Stimulated activated naive CD8-positive, alpha-beta T cell treated with anti-CD3 and anti-CD28 coated beads, Interleukin-15, Interleukin-2, amounts not matched to agents 100 ng/mL and 50 ng/mL, for 24 hours (primary cell): ENCODE measurements at regions not wholly inside any gene's neighbourhood (a gene's known extent, or its start where the extent isn't known, plus 50 kb on each side); places are given as distances from the start of the nearest gene placed in this dataset.

Experiments
- H3K27ac Mint-ChIP-seq: one replicate; pipeline ENCODE4 v1.8.0; 2021; ENCODE audit warnings: mild to moderate bottlenecking, mixed read lengths
- H3K27me3 Mint-ChIP-seq: one replicate; pipeline ENCODE4 v1.8.0; 2021; ENCODE audit warnings: mixed read lengths
- H3K36me3 Mint-ChIP-seq: one replicate; pipeline ENCODE4 v1.8.0; 2021; ENCODE audit warnings: low read depth, mixed read lengths
- H3K4me1 Mint-ChIP-seq: one replicate; pipeline ENCODE4 v1.8.0; 2021; ENCODE audit warnings: low read depth, mixed read lengths
- H3K4me3 Mint-ChIP-seq: one replicate; pipeline ENCODE4 v1.8.0; 2021; ENCODE audit warnings: mild to moderate bottlenecking, mixed read lengths
- H3K9me3 Mint-ChIP-seq: one replicate; pipeline ENCODE4 v1.8.0; 2021; ENCODE audit warnings: mixed read lengths

DNA sequence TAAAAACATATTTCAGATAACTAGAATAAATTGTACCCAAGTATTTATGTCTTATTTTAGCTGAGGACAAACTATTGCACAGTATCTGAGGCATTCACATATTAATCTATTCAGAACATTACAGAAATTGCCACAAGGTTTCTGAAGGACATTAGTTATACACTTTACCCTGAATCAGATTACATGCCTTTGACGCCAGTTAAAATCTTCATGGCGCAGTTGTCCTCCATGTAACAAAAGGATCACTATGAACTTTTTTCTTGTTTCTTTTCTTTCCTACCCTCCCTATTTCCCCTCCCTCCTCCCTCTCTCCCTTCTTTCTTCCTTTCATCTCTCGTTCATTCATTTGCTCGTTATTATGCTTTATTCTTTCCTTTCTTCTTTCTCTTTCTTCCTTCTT is 176.6 kb upstream of the KITLG start:
- Mint-ChIP-seq H3K4me3 (no peak overlapping the region), H3K36me3 (no peaks in the 10 kb centered on the region), H3K4me1 (no peaks in the 10 kb centered on the region), H3K9me3 (no peaks in the 10 kb centered on the region), H3K27ac (no peak overlapping the region), H3K27me3 (no peaks in the 10 kb centered on the region)

DNA sequence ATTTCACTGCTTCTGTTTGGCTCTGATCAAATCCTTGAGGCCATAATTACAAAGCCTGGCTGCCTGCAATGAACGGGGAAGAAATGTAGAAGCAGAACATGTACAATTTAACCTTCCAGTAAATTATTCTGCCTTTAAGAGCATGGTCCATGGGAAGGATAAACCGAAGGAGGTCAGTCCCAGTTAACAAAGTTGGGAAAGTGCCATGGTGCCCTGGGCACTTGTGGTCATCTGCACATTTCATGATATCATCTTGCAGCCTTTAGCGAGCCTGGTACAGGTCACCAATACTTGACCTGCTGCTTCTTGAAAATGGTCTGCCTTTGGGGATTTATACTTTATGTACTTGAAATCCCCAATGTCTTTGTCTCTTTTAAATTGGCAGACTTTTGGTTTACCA is 175.9 kb upstream of the KITLG start:
- H3K36me3 Mint-ChIP-seq = no peaks in the 10 kb centered on the region
- no peaks in the 10 kb centered on the region for H3K9me3 Mint-ChIP-seq
- H3K27ac Mint-ChIP-seq = no peak overlapping the region
- H3K4me1 Mint-ChIP-seq = no peaks in the 10 kb centered on the region
- no peaks in the 10 kb centered on the region for H3K27me3 Mint-ChIP-seq
- H3K4me3 Mint-ChIP-seq = no peak overlapping the region

- Mint-ChIP-seq H3K4me3 (no peak overlapping the region), H3K27ac (no peak overlapping the region), H3K36me3 (no peaks in the 10 kb centered on the region), H3K9me3 (no peaks in the 10 kb centered on the region), H3K4me1 (no peaks in the 10 kb centered on the region), H3K27me3 (no peaks in the 10 kb centered on the region)
Observed at GRCh38 chr12:88753707-88754106, 173.4 kb upstream of the KITLG start.

DNA sequence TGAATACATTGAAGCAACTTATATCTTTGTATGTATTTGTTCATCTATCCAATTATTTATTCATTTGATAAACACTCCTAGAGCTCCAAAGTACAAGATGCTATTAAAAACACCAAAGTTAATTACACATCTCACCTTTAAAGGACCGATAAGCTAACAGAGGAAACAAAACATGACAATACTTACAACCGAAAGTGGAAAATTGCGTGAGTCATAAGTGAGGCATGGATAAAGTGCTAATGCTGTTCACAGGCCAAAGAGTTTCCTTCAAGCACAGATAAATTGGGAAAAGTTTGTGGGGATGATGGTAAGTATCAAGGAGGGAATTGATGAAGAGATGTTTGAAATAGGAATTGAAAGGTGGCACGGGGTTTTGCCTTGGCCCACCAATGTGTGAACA is 172.8 kb upstream of the KITLG start:
- no peaks in the 10 kb centered on the region for H3K9me3 Mint-ChIP-seq
- H3K4me1 Mint-ChIP-seq = no peaks in the 10 kb centered on the region
- H3K27ac Mint-ChIP-seq = no peak overlapping the region
- no peaks in the 10 kb centered on the region for H3K36me3 Mint-ChIP-seq
- H3K27me3 Mint-ChIP-seq = no peaks in the 10 kb centered on the region
- H3K4me3 Mint-ChIP-seq = no peak overlapping the region

GRCh38 chr12:88752183-88752582 is 171.9 kb upstream of the KITLG start:
- H3K4me3 Mint-ChIP-seq = no peak overlapping the region
- no peaks in the 10 kb centered on the region for H3K36me3 Mint-ChIP-seq
- no peaks in the 10 kb centered on the region for H3K9me3 Mint-ChIP-seq
- H3K27ac Mint-ChIP-seq = no peak overlapping the region
- H3K27me3 Mint-ChIP-seq = no peaks in the 10 kb centered on the region
- H3K4me1 Mint-ChIP-seq = no peaks in the 10 kb centered on the region

DNA sequence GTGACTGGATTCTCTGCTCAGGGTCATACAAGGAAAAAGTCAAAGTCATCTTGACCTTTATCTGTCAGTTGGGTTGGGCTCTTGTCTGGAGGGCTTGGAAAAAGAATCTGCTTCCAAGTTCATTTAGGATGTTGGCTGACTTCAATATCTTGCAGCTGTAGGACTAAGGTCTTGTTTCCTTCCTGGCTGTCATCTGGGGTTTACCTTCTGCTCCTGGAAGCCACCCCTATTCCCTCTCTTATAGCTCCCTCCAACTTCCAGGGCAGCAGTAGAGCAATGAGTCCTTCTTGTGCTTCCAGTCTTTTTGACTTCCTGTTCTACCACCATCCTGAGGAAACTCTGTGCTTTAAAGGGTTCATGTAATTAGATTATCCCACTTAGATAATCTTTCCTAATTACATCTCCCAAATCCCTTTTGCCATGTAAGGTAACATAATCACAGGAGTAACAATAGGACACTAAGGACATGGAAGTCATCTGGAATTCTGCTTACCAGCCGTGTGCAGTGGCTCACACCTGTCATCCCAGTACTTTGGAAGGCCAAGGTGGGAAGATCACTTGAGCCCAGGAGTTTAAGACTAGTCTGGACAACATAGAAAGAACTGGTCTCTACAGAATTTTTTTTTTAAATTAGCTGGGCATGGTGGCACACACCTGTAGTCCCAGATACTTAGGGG is 170.7 kb upstream of the KITLG start:
- Mint-ChIP-seq H3K27me3 (no peaks in the 10 kb centered on the region), H3K9me3 (no peaks in the 10 kb centered on the region), H3K4me3 (no peak overlapping the region), H3K36me3 (no peaks in the 10 kb centered on the region), H3K4me1 (no peaks in the 10 kb centered on the region), H3K27ac (no peak overlapping the region)

GRCh38 chr12:88746386-88746785 is 166.1 kb upstream of the KITLG start:
- Mint-ChIP-seq H3K9me3 (no peaks in the 10 kb centered on the region), H3K4me3 (no peak overlapping the region), H3K36me3 (no peaks in the 10 kb centered on the region), H3K27ac (no peak overlapping the region), H3K27me3 (no peaks in the 10 kb centered on the region), H3K4me1 (no peaks in the 10 kb centered on the region)

DNA sequence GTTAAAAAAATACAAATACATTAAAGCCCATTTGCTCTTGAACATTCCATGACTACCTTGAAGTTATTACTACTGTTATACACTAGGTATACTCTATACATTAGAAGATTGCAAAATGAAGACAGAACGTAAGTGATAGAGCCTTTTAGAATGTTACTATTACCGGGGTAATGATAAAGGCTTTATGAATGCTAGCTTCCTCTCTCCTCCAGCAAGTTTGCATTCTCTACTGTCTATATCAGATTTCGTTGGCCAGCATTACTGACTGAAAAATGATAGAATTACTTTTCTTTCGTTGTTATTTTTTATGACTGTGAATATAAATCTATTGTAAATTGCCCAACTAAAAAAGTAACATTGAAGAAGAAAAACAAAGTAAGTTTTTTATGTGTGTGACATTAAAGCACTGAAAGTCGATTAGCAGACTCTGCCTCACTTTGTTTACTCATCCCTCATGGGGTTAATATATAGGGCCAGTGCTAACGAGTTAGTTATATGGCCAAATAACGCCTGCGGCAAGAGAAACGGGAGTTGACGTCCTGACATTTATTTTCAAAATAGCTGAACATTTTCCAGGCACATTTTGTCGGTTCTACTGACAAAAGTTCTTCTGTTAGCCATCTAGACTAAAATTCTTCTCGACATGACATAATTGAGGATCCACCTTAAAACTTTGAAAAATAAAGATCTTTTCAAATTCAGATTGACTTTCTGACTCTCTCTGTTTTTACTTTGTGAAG is 163.8 kb upstream of the KITLG start:
- no peaks in the 10 kb centered on the region for H3K27me3 Mint-ChIP-seq
- H3K4me1 Mint-ChIP-seq = no peaks in the 10 kb centered on the region
- H3K4me3 Mint-ChIP-seq = no peak overlapping the region
- H3K36me3 Mint-ChIP-seq = no peaks in the 10 kb centered on the region
- H3K9me3 Mint-ChIP-seq = no peaks in the 10 kb centered on the region
- no peak overlapping the region for H3K27ac Mint-ChIP-seq

GRCh38 chr12:88737838-88738472 is 157.7 kb upstream of the KITLG start:
- Mint-ChIP-seq H3K4me3 (no peak overlapping the region), H3K27me3 (no peaks in the 10 kb centered on the region), H3K27ac (no peak overlapping the region), H3K9me3 (no peaks in the 10 kb centered on the region), H3K36me3 (no peaks in the 10 kb centered on the region), H3K4me1 (no peaks in the 10 kb centered on the region)

DNA sequence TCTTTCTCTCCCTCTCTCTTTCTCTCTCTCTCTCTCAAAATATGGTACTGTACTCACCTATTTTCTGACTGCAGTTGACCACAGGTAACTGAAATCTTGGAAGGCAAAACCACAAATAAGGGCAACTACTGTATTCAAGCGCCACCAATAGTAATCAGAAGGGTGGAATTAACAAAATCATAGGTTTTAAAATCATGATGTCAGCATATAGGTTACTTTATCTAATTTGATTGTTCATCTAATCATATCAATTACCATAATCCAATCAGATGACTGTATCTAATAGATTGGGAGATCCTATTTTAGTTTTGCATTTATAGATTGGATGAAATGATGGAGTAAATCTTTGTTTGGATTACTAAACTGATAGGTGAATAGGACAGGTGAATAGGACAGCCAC is 155.8 kb upstream of the KITLG start:
- no peak overlapping the region for H3K27ac Mint-ChIP-seq
- H3K9me3 Mint-ChIP-seq = no peaks in the 10 kb centered on the region
- no peaks in the 10 kb centered on the region for H3K36me3 Mint-ChIP-seq

GRCh38 chr12:88733008-88733407 is 152.7 kb upstream of the KITLG start:
- no peaks in the 10 kb centered on the region for H3K9me3 Mint-ChIP-seq
- no peaks in the 10 kb centered on the region for H3K4me1 Mint-ChIP-seq
- no peaks in the 10 kb centered on the region for H3K27me3 Mint-ChIP-seq

More for the DNA sequence above, 155.8 kb upstream of the KITLG start:
- Mint-ChIP-seq H3K27me3 (no peaks in the 10 kb centered on the region), H3K4me3 (no peak overlapping the region), H3K4me1 (no peaks in the 10 kb centered on the region)

DNA sequence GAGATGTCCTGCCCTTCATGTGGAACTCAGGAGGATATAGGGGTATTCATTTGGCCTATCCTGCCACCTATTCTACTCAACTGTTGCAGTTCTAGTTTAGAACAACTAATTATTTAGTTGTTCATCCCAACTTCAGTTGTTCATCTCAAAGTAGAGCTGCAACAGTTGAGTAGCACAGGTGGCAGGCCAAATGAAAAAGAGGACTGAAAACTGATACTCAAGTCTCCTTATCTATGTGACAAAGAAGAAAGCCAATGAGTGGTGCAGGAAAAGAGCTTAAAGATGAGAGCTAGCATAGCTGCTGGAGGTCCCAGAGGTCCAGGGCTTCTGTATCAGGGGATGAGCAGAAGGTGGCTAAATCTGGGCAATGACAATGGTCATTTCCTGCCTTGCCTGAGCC is 148.9 kb upstream of the KITLG start:
- Mint-ChIP-seq H3K9me3 (no peaks in the 10 kb centered on the region), H3K27ac (no peak overlapping the region), H3K4me3 (no peak overlapping the region), H3K27me3 (no peaks in the 10 kb centered on the region), H3K4me1 (no peaks in the 10 kb centered on the region), H3K36me3 (no peaks in the 10 kb centered on the region)

More at GRCh38 chr12:88733008-88733407, 152.7 kb upstream of the KITLG start:
- H3K36me3 Mint-ChIP-seq = no peaks in the 10 kb centered on the region
- H3K27ac Mint-ChIP-seq = no peak overlapping the region
- no peak overlapping the region for H3K4me3 Mint-ChIP-seq

GRCh38 chr12:88726806-88727720 is 146.8 kb upstream of the KITLG start:
- H3K27me3 Mint-ChIP-seq = no peaks in the 10 kb centered on the region
- H3K27ac Mint-ChIP-seq = no peak overlapping the region
- H3K9me3 Mint-ChIP-seq = no peaks in the 10 kb centered on the region
- no peak overlapping the region for H3K4me3 Mint-ChIP-seq
- H3K4me1 Mint-ChIP-seq = no peaks in the 10 kb centered on the region
- no peaks in the 10 kb centered on the region for H3K36me3 Mint-ChIP-seq

DNA sequence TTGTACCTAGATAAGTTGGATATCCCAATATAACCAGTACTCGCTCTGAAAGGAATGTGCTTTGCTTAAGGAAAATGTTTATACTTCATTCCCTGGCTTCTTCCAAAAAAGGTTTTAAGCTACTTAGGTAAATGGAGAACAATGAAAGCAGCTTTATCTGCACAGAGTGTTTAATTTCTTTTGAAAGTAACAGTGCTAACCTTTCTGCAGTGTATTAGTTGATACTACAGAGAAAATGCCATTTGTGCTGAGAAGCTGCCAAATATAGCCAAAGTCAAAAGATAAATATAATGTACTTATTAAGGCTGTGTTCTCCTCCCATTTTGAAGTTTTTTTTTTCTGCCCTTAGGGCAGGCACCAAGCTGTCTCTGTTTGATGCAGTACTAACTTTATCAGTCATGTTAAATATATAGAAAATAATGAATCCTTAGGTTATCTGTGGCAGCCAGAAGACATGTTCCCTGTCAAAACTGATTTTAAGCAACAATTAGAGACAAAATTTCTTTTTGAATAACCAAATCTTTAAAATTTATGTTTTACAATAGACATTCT is 145.4 kb upstream of the KITLG start:
- Mint-ChIP-seq H3K27me3 (no peaks in the 10 kb centered on the region), H3K9me3 (peaks cover 4% of the 10 kb centered on the region), H3K4me3 (no peak overlapping the region), H3K36me3 (no peaks in the 10 kb centered on the region), H3K4me1 (no peaks in the 10 kb centered on the region), H3K27ac (no peak overlapping the region)
